Stimulated activated CD8-positive, alpha-beta memory T cell treated with anti-CD3 and anti-CD28 coated beads, Interleukin-2, amount 100 ng/mL, for 48 hours (primary cell): ENCODE measurements at regions not wholly inside any gene's neighbourhood (a gene's known extent, or its start where the extent isn't known, plus 50 kb on each side); places are given as distances from the start of the nearest gene placed in this dataset.

ENCODE experiments used
- DNase-seq, 2 donors: peaks; one replicate each; pipeline ENCODE4 v3.0.0-alpha.2; 2020; ENCODE audit warnings: low read depth in 2 of 2

DNA sequence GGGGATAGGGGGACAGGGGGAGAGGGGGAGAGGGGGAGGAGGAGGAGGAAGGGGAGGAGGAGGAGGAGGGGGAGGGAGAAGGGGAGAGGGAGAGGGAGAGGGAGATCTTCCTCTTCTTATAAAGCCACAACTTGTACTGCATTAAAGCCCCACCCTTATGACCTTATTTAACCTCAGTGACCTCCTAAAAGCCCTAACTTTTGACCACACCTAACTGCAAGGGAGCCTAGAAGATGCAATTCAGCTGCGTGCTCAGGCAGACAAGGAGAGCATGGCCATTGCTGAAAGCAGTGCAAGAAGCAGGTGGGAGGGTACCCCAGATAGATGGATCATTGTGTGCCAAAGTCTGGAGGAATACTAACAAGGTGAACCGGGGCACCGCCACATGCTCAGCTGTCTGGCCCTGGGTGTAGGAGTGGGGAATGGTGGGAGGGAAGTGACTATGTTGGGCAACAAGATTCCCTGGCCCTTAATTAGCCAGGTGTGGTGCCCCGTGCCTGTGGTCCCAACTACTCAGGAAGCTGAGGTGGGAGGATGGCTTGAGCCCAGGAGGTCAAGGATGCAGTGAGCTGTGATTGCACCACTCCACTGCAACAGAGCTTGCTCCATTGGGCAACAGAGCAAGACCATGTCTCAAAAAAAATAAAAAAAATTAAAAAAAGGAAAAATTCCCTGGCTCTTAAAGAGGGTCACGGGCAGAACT, 125.4 kb upstream of the BOD1 start:
- no peak for DNase-seq

DNA sequence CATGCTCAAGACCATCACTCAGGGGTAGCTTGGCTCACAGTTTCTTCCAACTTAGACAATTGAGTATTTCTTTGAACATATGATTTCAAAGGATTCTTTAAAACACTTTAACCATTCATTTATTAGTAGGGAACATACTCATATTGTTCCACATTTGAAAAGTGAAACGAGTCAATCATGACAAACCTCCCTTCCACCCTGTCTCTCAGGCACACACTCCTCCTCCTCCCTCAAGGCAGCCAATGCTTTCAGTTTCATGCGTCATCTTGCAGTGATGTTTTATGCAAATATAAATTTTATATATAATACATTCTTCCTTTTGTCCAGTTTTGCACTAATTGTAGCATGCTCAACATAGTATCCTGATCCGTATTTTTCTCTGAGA, 126.0 kb upstream of the BOD1 start:
- no peak for DNase-seq

DNA sequence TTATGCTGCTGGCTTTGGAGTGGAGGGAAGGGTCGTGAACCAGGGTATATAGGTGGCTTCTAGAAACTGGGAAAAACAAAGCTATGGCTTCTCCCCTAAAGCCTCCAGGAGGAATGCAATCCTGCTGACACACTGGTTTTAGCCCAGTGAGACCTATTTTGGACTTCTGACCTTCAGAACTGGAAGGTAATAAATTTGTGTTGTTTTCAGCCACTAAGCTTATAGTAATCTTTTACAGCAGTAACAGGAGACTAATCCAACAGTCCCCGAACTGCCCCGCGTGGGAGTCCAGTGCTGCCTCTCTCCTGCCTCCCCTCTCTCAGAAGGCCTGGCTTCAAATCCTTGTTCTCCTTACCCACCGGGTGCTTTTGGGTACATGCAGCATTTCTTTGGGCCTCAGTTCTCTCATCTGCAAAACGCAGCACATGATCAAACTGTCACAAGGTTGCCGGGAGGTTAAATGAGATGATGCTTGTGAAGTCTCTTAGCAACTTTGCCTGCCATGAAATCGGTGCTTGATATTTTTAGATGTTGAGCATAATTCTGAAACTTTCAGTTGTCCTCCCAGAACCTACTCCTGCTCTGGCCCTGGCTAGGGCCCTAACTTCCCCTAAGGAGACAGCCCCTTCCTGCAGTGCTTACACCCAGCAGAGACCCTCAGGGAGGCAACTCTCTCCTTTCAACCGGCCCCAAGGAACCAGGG, 127.3 kb upstream of the BOD1 start:
- no peak for DNase-seq

DNA sequence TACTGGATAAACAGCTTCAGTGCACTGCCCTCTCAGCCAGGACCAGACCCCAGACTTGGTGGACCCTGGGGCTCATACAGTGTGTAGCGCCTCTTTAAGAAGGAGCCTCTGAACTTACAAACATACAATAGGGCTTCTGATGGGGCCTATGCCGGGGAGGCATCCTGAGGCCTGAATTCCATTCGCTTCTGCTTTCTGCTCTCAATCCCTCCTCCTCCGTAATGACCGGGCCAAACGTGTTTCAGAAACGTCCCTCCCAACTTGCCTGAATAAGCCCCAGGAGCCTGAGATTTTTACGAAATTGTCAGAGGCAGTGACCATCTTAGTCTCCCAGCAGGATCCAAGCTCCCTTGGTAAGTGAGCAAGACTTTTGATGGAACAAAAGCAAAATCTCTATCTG, 128.1 kb upstream of the BOD1 start:
- DNase-seq, result no peak

DNA sequence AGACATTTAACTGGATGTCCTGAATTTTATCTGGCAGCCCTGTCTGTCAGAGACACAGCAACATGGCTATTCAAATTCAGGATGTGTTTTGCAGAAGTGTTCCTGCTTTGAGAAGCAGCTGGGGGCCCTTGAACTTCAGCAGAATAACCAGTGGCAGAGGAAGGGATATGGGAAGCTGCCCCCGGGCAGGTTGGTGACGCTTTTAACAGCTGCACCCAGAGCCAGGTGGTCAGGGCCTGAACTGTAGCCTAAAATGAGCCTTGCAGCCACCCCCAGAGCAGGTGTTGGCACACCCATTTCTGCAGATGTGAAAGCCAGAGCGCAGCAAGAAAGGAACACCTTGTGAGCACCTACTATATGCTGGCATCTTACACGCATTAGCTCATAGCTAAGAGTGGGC, 128.7 kb upstream of the BOD1 start:
- DNase-seq, result no peak

DNA sequence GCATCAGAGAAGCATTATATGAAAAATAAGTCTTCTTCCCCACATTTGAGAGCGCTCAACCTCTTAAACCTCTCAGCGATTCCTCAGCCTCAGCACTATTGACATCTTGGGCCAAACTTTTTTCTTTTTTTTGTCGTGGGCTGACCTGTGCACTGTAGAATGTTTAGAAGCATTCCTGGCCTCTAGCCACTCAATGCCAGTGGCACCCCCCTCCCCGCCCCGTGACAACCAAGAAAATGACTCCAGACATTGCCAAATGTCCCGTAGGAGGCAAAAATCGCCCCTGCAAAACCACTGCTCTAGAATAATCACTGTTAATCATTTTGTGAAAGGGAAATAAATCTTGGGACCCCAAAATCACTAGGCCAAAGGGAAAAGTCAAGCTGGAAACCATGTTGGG, 129.1 kb upstream of the BOD1 start:
- no peak for DNase-seq

DNA sequence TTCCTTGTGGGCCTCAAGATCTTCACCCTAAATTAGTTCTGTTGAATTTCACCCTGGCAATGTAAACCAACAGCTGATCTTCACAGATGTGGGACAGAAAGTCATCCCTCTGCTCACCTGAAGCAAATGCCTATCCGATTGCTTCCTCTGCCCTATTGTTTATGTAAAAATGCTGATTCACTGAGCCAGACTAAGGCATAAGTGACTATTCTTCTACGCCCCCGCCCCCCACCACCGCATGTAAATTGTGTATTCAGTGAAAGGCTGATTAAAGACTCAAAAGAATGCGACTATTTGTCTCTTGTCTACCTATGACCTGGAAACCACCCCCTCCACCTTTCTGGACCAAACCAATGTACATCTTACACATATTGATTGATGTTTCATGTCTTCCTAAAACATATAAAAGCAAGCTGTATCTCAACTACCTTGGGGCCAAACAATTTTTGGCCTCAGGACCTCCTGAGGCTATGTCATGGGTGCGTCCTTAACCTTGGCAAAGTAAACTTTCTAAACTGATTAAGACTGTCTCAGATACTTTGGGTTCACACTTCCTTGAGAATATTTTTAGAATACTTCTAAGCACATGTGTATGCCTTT, 129.7 kb upstream of the BOD1 start:
- no peak for DNase-seq

DNA sequence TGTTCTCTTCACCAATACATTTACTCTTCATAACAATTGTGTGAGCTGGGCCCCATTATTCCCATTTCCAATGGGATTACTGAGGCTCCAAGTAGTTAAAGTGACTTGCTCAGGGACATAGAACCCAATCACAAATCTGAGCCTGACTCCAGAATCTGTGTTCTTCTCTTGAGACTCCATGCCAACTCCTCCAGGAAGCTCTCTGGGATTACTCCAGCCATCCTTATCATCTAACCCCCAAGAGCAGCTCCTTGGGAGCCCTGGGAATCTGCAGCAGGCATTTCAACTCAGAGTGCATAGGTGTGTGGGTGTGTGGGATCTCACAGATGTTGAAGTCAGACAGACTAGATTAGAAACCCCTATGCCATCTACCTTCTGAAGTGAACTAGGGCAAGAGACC, 131.4 kb upstream of the BOD1 start:
- no peak for DNase-seq

DNA sequence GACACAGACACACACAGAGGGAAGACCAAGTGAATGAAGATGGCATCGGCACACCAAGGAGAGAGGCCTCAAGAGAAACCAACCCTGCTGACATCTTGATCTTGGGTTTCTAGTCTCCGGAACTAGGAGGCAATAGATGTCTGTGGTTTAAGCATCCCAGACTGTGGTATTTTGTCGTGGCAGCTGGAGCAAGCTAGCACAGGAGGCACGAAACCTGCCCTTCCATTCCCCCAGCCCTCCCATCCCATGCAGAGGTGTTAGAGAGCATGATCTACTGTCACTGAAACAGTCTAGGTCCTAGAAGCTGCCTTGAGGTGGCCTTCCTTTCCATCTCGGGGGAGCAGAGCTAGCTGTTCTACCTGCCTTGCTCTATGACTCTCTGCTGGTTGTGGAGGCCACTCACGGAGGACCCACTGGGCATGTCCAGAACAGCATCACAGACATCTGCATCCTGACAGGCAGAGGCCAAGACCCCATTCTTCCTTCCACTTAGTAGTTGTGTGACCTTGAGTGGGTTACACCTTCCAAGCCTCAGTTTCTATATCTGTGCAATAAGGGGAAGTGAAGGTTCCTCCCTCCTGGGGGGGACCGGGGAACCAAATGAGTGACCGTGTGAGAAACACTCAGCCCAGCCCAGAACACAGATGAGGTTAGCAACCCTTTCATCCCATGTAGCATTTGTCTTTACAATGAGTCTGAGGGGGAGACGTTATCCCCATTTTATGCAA, 134.3 kb upstream of the BOD1 start:
- no peak for DNase-seq

DNA sequence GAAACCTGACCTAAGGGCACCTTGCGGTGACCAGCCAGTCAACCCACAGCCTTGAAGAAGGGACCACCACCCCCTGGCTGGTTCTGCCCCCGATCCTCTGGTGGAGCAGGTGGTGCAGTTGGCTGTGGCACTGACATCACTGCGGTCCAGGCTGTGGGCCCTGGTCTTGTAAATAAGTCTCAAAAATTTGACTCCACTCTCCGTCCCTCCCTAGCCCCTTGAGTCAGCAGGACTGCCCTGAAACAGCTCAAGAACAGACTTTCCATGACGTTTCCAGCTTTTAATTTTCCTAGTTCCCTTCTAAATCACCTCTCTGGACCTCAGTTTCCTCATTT, 134.8 kb upstream of the BOD1 start:
- DNase-seq, result no peak

DNA sequence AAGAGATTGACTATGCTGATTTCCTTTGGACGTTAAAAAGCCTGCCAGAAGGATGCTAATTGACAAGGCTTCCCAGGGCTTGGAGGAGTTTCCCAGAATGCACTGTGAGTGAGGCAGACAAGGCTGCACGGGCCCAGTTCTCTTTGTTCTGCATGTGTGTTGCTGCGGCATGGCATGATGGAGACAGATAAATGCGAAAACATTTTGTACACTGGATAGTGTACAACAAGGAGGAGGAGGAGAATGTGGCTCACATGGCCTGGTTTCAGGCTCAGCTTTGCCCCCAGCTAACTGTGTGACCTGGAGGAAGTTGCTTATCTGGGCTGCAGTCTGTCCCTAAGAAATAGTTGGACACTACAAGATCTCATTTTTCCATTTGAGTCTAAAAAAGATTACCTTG, 135.5 kb upstream of the CPEB4 start:
- DNase-seq, result no peak

DNA sequence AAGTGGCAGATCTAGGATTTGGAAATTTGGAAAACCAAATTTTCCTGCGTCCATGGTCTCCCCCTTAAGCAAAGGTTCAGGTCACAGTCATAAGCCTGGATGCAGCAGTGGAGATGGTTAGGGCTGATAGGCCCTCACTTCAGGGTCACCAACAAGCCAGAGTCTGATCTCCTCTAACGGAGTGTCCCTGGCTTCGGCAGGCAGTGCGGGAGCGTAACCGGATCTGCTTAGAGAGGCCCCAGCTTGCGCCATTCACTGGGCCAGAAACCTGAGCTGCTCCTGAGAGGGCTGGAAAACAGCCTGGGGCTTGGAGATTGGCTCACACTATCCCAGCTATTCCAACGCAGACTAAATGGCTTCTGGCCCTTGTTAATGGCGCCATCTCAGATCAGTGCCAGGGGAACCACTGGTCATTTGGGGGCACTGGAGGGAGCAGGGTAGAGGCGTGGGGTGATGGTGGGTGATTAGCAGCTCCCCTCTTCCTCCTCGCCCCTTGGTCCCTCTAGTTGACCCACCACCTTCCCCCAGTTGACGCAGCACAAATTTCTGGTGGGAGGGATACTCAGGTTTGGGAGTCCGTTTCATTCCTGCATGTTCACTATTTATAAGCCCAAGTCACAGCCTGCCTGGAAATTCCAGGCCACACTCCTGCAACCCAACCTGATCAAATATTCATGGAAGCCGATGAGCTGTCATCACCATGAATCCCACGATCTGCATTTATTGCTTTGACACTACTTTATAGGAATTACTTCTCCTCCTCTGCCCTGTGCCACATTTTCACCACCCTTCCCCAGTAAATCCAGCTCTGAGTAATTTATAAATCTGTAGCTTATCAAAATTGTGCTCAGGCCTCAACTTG, 134.6 kb upstream of the CPEB4 start:
- no peak for DNase-seq

DNA sequence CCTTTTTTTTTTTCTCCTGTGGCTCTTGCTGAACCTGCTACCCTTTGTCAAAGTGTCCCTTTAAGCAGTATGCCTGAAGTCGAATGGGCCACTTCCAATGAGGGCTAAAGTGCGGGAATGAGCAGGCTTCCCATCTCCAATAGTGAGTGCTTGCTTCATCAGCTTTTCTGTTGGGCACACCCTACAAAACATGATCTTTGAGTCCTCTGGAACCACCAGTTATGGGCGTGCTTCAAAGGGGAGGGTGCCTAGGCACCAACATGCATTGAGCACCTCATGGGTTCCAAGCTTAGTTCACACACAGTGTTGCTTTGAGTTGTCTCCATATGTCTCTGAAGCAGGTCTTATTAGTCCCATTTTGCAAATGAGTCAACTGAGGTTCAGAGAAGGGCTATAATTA, 132.8 kb upstream of the CPEB4 start:
- DNase-seq, result no peak

DNA sequence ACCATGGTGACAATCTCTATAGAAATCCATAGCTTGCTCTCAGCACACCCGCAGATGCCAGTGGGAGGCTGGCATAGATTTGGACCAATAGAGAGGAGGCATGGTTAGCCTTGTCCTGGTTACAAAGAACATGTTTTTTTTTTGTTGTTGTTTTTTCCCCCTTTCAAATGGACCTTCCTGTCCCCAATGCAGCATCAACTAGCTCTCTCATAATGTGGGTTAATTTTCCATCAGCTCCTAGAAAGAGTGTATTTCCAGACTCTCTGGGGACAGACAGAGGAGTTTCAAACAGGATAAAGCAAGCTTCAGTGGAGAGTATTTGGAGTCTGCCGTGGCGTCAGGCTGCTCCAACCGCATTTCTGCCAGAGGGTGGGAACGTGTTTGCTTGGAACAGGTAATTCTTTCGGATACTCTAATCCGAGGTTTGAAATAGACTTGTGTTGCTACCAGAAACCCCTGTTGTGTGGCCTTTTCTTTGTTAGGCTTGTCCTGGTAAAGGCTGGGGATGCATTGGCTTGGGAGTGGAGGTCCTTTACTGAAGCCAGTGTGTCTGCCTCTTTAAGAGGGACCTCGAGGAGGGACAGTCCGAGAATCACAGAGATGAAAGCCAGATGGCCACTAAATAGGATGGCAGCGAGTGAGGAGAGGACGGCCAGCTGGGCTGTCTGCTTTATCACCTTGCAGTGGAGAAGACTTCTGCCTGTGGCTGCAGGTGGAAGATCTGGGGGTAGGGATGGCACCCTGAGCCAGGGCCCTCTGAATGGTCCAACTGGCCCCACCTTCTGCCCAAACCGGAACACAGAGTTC, 130.5 kb upstream of the CPEB4 start:
- no peak for DNase-seq

DNA sequence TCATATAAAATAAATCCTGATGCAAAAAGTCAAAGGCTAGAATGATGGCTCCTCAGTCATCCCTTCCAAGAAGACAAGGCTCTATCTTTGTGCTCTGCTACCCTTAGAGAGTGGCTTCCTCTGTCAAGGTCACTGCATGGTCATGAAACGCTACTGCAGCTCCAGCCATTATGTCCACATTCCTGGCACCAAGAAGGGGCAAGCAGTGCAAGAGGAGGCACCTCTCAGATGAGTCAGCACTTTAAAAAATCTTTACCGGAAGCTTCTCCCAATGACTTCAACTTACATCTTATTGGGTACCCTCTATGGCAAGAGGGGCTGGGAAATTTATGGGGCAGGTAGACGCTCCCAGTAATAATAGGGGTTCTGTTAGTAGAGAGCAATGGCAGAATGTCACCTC, 129.5 kb upstream of the CPEB4 start:
- DNase-seq, result no peak

DNA sequence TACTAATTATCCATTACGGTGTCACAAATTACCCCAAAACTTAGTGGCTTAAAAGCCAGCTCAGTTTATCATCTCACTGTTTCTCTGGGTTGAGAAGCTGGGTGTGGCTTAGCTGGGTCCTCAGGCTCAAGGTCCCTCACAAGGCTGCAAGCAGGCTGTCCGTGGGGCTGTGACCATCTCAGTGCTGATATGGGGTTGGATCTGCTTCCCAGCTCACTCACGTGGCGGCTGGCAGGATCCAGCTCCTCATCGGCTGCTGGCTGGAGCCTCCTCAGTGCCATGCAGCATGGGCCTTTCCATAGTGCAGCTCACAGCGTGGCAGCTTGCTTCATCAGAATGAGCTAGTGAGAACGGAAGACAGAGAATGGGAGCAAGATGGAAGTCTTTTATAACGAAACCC, 128.5 kb upstream of the CPEB4 start:
- no peak for DNase-seq

DNA sequence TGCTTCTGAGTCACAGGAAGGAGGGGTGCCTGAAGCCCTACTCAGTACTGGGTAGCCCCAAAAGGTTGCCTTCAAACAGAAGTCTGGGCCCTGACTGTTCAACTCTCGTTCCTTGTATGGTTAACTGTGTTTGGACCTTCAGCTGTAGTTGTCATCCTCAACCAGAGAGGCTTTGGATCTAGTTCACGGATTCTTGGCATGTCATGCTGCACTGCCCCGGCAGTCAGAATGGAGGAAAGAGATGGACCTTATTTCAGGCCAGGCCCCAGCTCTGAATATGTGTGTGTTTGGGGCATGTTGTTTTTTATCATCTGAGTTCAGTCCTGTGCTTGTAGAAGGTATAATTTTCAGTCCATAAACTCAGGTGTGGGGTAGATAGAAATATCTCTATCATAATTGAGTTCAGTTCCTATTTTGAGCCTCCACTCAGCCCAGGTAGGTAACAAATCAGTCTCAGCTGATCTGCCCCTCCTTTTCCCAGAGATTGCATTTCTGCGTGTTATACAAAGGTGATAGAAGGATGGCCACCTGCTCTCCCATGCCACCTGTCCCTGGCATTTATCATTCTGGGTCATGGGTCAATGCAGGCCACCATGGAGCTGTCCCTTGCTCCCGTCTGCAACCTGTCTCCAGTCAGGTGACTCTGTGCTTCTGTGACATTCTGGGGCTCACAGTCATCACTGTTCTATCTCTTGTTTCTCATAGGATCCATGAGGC, 127.5 kb upstream of the CPEB4 start:
- no peak for DNase-seq

DNA sequence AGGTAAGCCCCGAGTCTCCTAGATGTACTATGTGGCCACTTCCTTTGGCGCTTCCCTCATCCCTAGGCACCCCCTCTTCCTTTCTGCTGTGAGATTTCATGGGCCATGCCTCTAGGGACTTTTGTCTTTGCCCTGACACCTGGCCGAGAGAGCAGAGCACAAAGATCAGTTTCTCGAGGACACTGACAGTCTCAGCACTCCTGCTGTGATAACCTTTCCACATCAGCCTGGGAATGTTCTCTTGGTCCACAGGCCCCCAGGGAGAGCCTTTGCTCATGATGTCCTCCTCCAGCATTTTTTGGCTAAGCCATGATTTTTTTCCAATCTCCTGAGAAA, 127.0 kb upstream of the CPEB4 start:
- no peak for DNase-seq

DNA sequence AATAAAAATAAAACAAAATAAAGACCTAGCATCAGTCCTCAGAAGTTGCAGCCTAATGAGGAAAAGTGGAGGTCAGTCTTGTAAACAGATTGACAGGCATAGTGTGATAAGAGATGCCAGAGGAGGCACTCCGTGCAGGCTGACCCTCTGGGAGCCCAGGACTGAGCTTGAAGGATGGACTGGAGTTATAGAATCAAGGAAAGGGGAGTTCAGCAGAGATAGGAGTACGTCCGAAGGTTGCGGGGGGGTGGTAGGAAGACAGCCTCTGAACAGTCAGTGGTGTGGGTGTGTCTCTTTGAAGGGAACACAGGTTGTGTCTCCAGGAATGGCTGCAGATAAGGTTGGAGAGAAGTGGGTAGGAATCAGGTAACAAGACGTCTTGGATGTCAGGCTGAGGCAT, 126.1 kb upstream of the CPEB4 start:
- no peak for DNase-seq

DNA sequence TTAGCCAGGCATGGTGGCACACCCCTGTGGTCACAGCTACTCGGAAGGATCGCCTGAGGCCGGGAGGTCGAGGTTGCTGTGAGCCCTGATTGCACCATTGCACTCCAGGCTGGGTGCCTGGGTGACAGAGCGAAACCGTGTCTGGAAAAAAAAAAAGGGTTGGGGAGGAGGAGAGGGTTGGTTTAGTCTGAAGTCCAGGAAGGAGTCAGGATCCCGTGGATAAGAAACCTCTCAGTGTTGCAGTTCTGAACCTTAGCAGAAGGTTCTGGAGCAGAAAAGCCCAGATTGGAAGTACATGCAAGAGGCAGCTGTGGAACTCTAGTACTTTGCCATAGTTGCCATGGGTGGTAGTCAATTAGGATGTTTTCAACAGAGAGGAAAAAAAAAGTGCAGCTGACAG, 125.2 kb upstream of the CPEB4 start:
- no peak for DNase-seq

DNA sequence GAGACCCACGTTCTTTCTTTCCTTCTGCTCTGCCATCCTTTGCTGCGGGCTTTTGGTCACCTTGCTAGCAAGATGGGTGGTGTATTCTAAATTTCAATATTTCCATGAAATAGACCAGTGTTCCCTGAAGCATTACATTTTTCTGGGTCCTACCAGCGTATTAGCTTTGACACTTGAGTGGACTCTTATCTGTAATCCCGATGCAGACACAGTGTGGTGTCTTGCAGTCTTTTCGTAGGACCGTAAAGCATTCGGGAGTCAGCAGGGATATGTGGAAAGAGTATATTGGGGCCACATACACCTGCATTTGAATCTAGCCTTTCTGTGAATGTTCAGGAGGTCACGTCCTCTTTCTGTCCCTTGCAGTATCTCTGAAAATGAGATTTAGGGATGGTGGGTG, 124.7 kb upstream of the CPEB4 start:
- DNase-seq, result no peak
